AG04449 (cell line): ENCODE measurements at regions not wholly inside any gene's neighbourhood (a gene's known extent, or its start where the extent isn't known, plus 50 kb on each side); places are given as distances from the start of the nearest gene placed in this dataset.

Experiments
- CTCF ChIA-PET: fragments of 350-600 bp; formaldehyde crosslinking; extraction: SDS; loops from one replicate; lab custom pipeline; 2021; ENCODE audit warnings: antibody characterized with exemption; lab: Yijun Ruan, JAX
- POLR2A ChIA-PET: fragments of 400-600, 350-600 bp; formaldehyde crosslinking; extraction: SDS; loops from one replicate; lab custom pipeline; 2020; ENCODE audit warnings: antibody characterized with exemption, inconsistent platforms; lab: Yijun Ruan, JAX
- DNase-seq: peaks from one replicate; pipeline ENCODE4 v3.0.0-alpha.2; 2010; ENCODE audit warnings: low read depth, low spot score
- H3K4me3 ChIP-seq: 2 replicates; pipeline ENCODE4 v1.5.1; 2011; ENCODE audit warnings: low read depth, mild to moderate bottlenecking, control low read depth, low read length
- TF ChIP-seq, protein P1 (sequence below): IDR thresholded peaks from one replicate; pipeline ENCODE4 v1.5.1; 2011; ENCODE audit warnings: mild to moderate bottlenecking, moderate library complexity, low read length, control low read depth, inconsistent platforms; ENCODE audit not compliant: insufficient read depth; ENCODE audit errors: missing control alignments

DNA sequence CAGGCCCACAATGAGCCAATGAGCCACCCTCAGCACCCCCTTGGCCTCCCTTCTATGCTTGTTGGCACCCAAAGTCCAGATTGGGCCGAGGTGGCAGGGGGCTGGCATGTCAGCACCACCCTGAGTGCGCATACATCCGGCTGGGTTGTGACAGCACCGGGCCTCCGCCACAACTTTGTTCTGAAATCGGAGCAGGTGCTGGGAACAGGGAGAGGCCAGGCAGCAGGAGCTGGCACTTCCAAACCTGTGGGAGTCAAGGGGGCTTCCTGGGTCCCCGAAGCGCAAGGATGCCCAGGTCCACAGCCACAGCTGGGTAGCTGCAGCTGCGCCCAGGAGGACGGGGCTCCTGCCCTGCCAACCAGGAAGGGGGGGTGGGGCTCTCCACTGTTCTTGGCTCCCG is 1911.9 kb upstream of the WWC1 start:
- TF ChIP-seq, protein P1, sequence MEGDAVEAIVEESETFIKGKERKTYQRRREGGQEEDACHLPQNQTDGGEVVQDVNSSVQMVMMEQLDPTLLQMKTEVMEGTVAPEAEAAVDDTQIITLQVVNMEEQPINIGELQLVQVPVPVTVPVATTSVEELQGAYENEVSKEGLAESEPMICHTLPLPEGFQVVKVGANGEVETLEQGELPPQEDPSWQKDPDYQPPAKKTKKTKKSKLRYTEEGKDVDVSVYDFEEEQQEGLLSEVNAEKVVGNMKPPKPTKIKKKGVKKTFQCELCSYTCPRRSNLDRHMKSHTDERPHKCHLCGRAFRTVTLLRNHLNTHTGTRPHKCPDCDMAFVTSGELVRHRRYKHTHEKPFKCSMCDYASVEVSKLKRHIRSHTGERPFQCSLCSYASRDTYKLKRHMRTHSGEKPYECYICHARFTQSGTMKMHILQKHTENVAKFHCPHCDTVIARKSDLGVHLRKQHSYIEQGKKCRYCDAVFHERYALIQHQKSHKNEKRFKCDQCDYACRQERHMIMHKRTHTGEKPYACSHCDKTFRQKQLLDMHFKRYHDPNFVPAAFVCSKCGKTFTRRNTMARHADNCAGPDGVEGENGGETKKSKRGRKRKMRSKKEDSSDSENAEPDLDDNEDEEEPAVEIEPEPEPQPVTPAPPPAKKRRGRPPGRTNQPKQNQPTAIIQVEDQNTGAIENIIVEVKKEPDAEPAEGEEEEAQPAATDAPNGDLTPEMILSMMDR, result no peak
- ChIA-PET POLR2A (no interaction called here), CTCF (no interaction called here)
- H3K4me3 ChIP-seq, result no peak overlapping the region
- no peak for DNase-seq

DNA sequence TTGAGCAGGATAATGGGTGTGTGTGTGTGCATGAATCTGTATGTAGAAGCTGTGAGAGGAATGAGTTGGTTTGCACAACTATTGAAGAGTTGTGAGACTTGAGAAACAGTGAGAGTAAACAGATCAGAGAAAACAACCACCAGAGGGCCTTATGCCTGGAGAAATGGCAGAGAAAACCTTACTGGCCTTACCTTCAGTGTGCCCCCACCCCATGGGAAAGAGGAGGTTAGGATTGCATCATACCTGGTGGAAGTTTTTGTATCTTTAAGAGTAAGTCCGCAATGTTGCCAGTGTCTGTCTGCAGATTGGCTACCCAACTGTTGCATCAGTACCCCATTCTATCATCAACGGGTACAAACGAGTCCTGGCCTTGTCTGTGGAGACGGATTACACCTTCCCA is 1909.4 kb upstream of the WWC1 start:
- ChIA-PET CTCF (no interaction called here), POLR2A (no interaction called here)
- TF ChIP-seq, protein P1, result no peak
- H3K4me3 ChIP-seq, result no peak overlapping the region
- DNase-seq, result no peak

DNA sequence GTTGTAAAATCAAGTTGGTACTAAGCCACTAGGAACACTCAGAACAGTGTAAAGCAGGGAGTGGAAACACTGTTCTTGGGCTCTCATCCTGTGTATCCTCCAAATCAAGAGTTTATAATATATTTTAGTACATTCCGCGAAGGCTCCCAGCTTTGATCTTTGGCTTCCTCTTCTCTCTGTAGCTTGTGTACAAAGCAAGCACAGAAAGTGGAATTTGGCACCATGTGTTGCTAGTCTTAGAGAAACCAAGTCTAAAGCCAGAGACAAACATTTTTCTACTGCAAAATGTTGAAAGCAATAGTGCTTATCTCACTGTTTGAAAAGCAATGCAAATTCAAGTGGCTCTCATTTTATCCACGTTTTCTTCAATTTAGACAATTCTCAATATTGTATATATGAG is 1893.3 kb upstream of the WWC1 start:
- no peak overlapping the region for H3K4me3 ChIP-seq
- TF ChIP-seq, protein P1, result no peak
- ChIA-PET POLR2A (no interaction called here), CTCF (no interaction called here)
- no peak for DNase-seq

DNA sequence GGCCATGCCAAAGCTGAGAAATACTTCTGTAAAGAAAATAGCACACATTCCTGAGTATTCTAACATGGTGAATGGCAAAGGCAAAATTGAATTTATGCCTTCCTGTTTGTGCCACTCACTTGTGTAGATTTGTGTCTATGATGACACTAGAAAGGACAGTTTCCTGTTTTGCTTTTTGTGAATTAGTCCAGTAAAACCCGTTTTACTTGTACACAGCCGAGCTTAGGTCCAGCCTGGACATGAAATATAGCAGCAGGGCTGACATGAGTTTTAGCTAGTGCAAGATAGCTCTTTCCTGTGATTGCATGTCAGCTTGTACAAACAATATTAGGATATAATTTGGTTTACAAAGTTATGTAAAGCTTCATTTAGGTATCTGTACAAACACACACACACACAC is 1891.7 kb upstream of the WWC1 start:
- CTCF ChIA-PET, result no interaction called here
- POLR2A ChIA-PET, result no interaction called here
- DNase-seq, result no peak
- TF ChIP-seq, protein P1, result no peak
- no peak overlapping the region for H3K4me3 ChIP-seq

DNA sequence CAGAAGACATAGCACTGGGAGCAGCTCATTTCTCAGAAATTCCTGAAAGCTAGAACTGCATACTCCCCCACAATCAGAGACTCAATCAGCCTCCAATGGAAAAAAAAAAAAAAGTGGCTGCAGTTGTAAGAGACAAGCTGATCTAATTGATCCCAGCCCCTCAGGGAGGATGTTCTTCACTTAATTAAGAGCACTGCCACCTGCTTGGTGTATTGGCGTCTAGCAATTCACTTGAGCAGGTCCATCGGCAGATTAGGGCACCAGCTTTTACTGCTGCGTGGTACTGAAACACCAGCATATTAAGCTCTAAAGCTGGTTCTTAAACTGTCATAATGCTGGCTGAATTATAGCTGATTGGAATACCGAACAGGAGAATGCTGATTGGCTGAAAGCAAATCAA is 1890.1 kb upstream of the WWC1 start:
- ChIA-PET POLR2A (no interaction called here), CTCF (no interaction called here)
- TF ChIP-seq, protein P1, result no peak
- H3K4me3 ChIP-seq, result no peak overlapping the region
- no peak for DNase-seq

DNA sequence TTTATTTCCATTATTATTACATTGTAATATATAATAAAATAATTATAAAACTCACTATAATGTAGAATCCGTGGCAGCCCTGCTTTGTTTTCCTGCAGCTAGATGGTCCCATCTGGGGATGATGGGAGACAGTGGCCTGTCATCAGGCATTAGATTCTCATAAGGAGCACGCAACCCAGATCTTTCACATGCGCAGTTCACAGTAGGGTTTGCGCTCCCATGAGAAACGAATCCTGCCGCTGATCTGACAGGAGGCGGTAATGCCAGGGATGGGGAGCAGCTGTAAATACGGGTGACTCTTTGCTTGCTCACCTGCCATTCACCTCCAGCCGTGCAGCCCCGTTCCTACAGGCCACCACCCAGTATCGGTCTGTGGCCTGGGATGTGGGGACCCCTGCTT is 1879.3 kb upstream of the WWC1 start:
- TF ChIP-seq, protein P1, result no peak
- DNase-seq, result no peak
- ChIA-PET CTCF (no interaction called here), POLR2A (no interaction called here)
- no peak overlapping the region for H3K4me3 ChIP-seq
